H1 (cell line): ENCODE measurements at regions not wholly inside any gene's neighbourhood (a gene's known extent, or its start where the extent isn't known, plus 50 kb on each side); places are given as distances from the start of the nearest gene placed in this dataset.

ENCODE experiments used
- CTCF ChIA-PET: fragments of 300-600 bp; sonication (Branson Sonifier 250); formaldehyde crosslinking; loops from one replicate; lab custom pipeline; 2021; ENCODE audit not compliant: partially characterized antibody; lab: Charles Lee
- POLR2A ChIA-PET: fragments of 300-600 bp; sonication (Branson Sonifier 250); formaldehyde crosslinking; loops from one replicate; lab custom pipeline; 2021; ENCODE audit warnings: inconsistent platforms; ENCODE audit not compliant: partially characterized antibody; lab: Charles Lee
- DNase-seq, 2 experiments: peaks; one replicate each; pipeline versions ENCODE4 v3.0.0 to v3.0.0-alpha.2; 2010 to 2022; ENCODE audit warnings: low spot score in 2 of 2, low read depth in 1 of 2, mixed read lengths in 1 of 2
- FAIRE-seq: peaks from 2 replicates; lab custom pipeline; 2011; peaks lifted over from hg19 to GRCh38; lab: Jason Lieb, UNC
- H2AFZ ChIP-seq: 2 replicates; pipeline ENCODE4 v1.8.1; 2012; ENCODE audit warnings: low read length, inconsistent platforms
- H2AK5ac ChIP-seq: 2 replicates; pipeline ENCODE4 v1.6.1; 2013; ENCODE audit warnings: low read depth, low read length
- H2BK120ac ChIP-seq: replicated peaks from 2 replicates; pipeline ENCODE3; 2013; ENCODE audit warnings: low read depth, low read length, inconsistent platforms
- H2BK12ac ChIP-seq: 2 replicates; pipeline ENCODE4 v1.6.1; 2013; ENCODE audit warnings: low read depth, low read length
- H2BK15ac ChIP-seq: 2 replicates; pipeline ENCODE4 v1.6.1; 2013; ENCODE audit warnings: low read length
- H2BK20ac ChIP-seq: 2 replicates; pipeline ENCODE4 v1.6.1; 2013; ENCODE audit warnings: low read length
- H2BK5ac ChIP-seq: 2 replicates; pipeline ENCODE4 v1.6.1; 2013; ENCODE audit warnings: low read depth, low read length
- H3K14ac ChIP-seq: 2 replicates; pipeline ENCODE4 v1.6.1; 2013; ENCODE audit warnings: inconsistent platforms; ENCODE audit not compliant: insufficient read length
- H3K18ac ChIP-seq: 2 replicates; pipeline ENCODE4 v1.6.1; 2013; ENCODE audit warnings: low read length; ENCODE audit errors: extremely low read depth
- H3K23ac ChIP-seq: 2 replicates; pipeline ENCODE4 v1.6.1; 2013; ENCODE audit warnings: inconsistent platforms; ENCODE audit not compliant: insufficient read length
- H3K23me2 ChIP-seq: 2 replicates; pipeline ENCODE4 v1.6.1; 2013; ENCODE audit warnings: low read depth, low read length
- H3K27ac ChIP-seq: 2 replicates; pipeline ENCODE4 v1.6.1; 2011; ENCODE audit warnings: low read depth, low read length, inconsistent platforms
- H3K27me3 ChIP-seq, 4 experiments: replicated peaks in 1 of 4; 1 replicate in 1 of 4; 2 replicates in 3 of 4; pipeline versions ENCODE4 v1.6.1 to v1.8.1; 2011 to 2013; ENCODE audit warnings: low read length in 3 of 4, mild to moderate bottlenecking in 3 of 4, inconsistent platforms in 2 of 4, mixed read lengths in 2 of 4, moderate library complexity in 1 of 4; ENCODE audit not compliant: control insufficient read depth in 3 of 4, insufficient read depth in 3 of 4; ENCODE audit errors: extremely low read depth in 1 of 4
- H3K36me3 ChIP-seq, 4 experiments: 2 replicates each; pipeline versions ENCODE4 v1.6.1 to v1.8.1; 2011 to 2013; ENCODE audit warnings: mild to moderate bottlenecking in 4 of 4, low read length in 3 of 4, moderate library complexity in 2 of 4, control low read depth in 1 of 4, inconsistent platforms in 1 of 4; ENCODE audit not compliant: insufficient read depth in 4 of 4, control insufficient read depth in 2 of 4
- H3K4ac ChIP-seq: replicated peaks from 2 replicates; pipeline ENCODE3; 2013; ENCODE audit warnings: low read length, low read depth, mixed read lengths, inconsistent platforms; ENCODE audit not compliant: insufficient read length
- H3K4me1 ChIP-seq, 4 experiments: replicated peaks in 1 of 4; 1 replicate in 1 of 4; 2 replicates in 3 of 4; pipeline versions ENCODE4 v1.6.1 to v1.8.1; 2011 to 2013; ENCODE audit warnings: low read length in 3 of 4, inconsistent platforms in 2 of 4, mixed read lengths in 1 of 4; ENCODE audit not compliant: insufficient read depth in 4 of 4, control insufficient read depth in 3 of 4
- H3K4me2 ChIP-seq, 2 experiments: 2 replicates each; pipeline versions ENCODE4 v1.6.1 to v1.8.1; 2011 to 2013; ENCODE audit warnings: low read depth in 2 of 2, low read length in 2 of 2, control low read depth in 1 of 2, inconsistent platforms in 1 of 2, mild to moderate bottlenecking in 1 of 2; ENCODE audit not compliant: insufficient read depth in 1 of 2
- H3K4me3 ChIP-seq, 4 experiments: fragments of 200-600, 300-600 bp in 1 of 4; sonication (generic), shearing (Covaris generic), sonication (Bioruptor Twin) in 1 of 4; 2 replicates each; pipeline versions ENCODE4 v1.5.1 to v1.8.1; 2011 to 2016; ENCODE audit warnings: low read length in 4 of 4, low read depth in 3 of 4, control low read depth in 2 of 4, inconsistent platforms in 2 of 4, mild to moderate bottlenecking in 2 of 4, mixed read lengths in 1 of 4, moderate library complexity in 1 of 4; ENCODE audit not compliant: insufficient read depth in 2 of 4; ENCODE audit errors: extremely low read depth in 1 of 4
- H3K56ac ChIP-seq: replicated peaks from 2 replicates; pipeline ENCODE3; 2013; ENCODE audit warnings: low read depth, mild to moderate bottlenecking, mixed read lengths, low read length, inconsistent platforms; ENCODE audit not compliant: insufficient read length
- H3K79me1 ChIP-seq: 2 replicates; pipeline ENCODE4 v1.6.1; 2013; ENCODE audit warnings: low read depth, low read length, control low read depth
- H3K79me2 ChIP-seq, 2 experiments: 2 replicates each; pipeline versions ENCODE4 v1.6.1 to v1.8.1; 2012 to 2013; ENCODE audit warnings: low read length in 2 of 2, mild to moderate bottlenecking in 2 of 2, inconsistent platforms in 1 of 2; ENCODE audit not compliant: insufficient read depth in 2 of 2, control insufficient read depth in 1 of 2
- H3K9ac ChIP-seq, 4 experiments: replicated peaks in 1 of 4; 1 replicate in 1 of 4; 2 replicates in 3 of 4; pipeline versions ENCODE4 v1.6.1 to v1.8.1; 2011 to 2013; ENCODE audit warnings: low read depth in 3 of 4, low read length in 3 of 4, control low read depth in 2 of 4, mild to moderate bottlenecking in 2 of 4, moderate library complexity in 2 of 4, inconsistent platforms in 1 of 4; ENCODE audit errors: extremely low read depth in 1 of 4
- H3K9me3 ChIP-seq, 2 experiments: 2 replicates each; pipeline versions ENCODE4 v1.6.1 to v1.8.1; 2012 to 2013; ENCODE audit warnings: mild to moderate bottlenecking in 2 of 2, moderate library complexity in 2 of 2, control low read depth in 1 of 2, inconsistent platforms in 1 of 2, low read depth in 1 of 2, low read length in 1 of 2, mixed read lengths in 1 of 2; ENCODE audit not compliant: insufficient read depth in 2 of 2
- H4K20me1 ChIP-seq, 2 experiments: replicated peaks in 1 of 2; 2 replicates each; pipeline versions ENCODE3 to v1.8.1; 2011 to 2013; ENCODE audit warnings: inconsistent platforms in 2 of 2, low read length in 2 of 2, mild to moderate bottlenecking in 1 of 2; ENCODE audit not compliant: insufficient read depth in 2 of 2, control insufficient read depth in 1 of 2
- H4K5ac ChIP-seq: 2 replicates; pipeline ENCODE4 v1.6.1; 2013; ENCODE audit warnings: low read length, low read depth, mixed read lengths, inconsistent platforms; ENCODE audit not compliant: insufficient read length
- H4K8ac ChIP-seq: 2 replicates; pipeline ENCODE4 v1.8.0; 2013; ENCODE audit warnings: mild to moderate bottlenecking, moderate library complexity, low read length, inconsistent platforms; ENCODE audit not compliant: insufficient read depth; ENCODE audit errors: extremely low read depth
- H4K91ac ChIP-seq: replicated peaks from 2 replicates; pipeline ENCODE3; 2013; ENCODE audit warnings: low read length, mixed read lengths, inconsistent platforms; ENCODE audit not compliant: insufficient read length
- NRF1 ChIP-seq: IDR thresholded peaks from 2 replicates; pipeline ENCODE4 v1.6.1; 2011; ENCODE audit warnings: mild to moderate bottlenecking, low read depth, low read length, improper control_type of control experiment
- SUZ12 ChIP-seq: fragments of 200-600 bp; sonication (generic); IDR thresholded peaks from 2 replicates; pipeline ENCODE4 v1.6.1; 2012; ENCODE audit warnings: mild to moderate bottlenecking, inconsistent platforms, low read length, moderate library complexity, mixed read lengths
- ZNF274 ChIP-seq: IDR thresholded peaks from 2 replicates; pipeline ENCODE4 v1.7.0; 2012; ENCODE audit warnings: low read length, borderline replicate concordance; ENCODE audit errors: extremely low read depth
- WGBS, 2 experiments: shearing (Covaris generic) in 1 of 2; methylation state at CpG; one replicate each; pipeline versions ENCODE4 v1.1.6 to v1.1.7; 2013 to 2015; ENCODE audit warnings: low lambda C conversion rate in 2 of 2, mixed read lengths in 2 of 2, inconsistent platforms in 1 of 2, low coverage in 1 of 2, missing lambda C conversion rate in 1 of 2; ENCODE audit not compliant: insufficient replicate concordance in 2 of 2, insufficient coverage in 1 of 2, insufficient read length in 1 of 2; ENCODE audit errors: extremely low coverage in 1 of 2, missing lambda C conversion rate in 1 of 2; 5-methylcytosine and 5-hydroxymethylcytosine counted together

- Histone ChIP-seq H3K23ac (no peak overlapping the region), H3K4me2 (no peak overlapping the region), H4K91ac (no peak overlapping the region), H3K14ac (no peak overlapping the region), H4K8ac (no peak overlapping the region), H2BK20ac (no peak overlapping the region), H3K36me3 (no peaks in the 10 kb centered on the region), H2BK15ac (no peak overlapping the region), H3K56ac (no peak overlapping the region), H3K9me3 (peaks cover 1 to 4% of the 10 kb centered on the region in 2 experiments; a peak in 2 of 4 replicates), H2BK120ac (no peak overlapping the region), H3K9ac (no peak overlapping the region), H3K27me3 (no peaks in the 10 kb centered on the region), H3K4me1 (peaks cover 0 to 3% (median 2%) of the 10 kb centered on the region in 4 experiments; a peak in 2 of 7 replicates), H2BK12ac (no peak overlapping the region), H4K5ac (no peak overlapping the region), H3K4me3 (no peak overlapping the region), H3K23me2 (no peaks in the 10 kb centered on the region), H2BK5ac (no peak overlapping the region), H4K20me1 (no peaks in the 10 kb centered on the region), H3K4ac (no peak overlapping the region), H3K79me1 (no peaks in the 10 kb centered on the region), H3K79me2 (no peaks in the 10 kb centered on the region), H3K18ac (no peak overlapping the region), H3K27ac (no peak overlapping the region), H2AFZ (no peak overlapping the region), H2AK5ac (no peak overlapping the region)
- WGBS, 2 experiments: 81% methylated on average over 8 of the region's 10 CpGs; no CpG with 5 or more reads in 1 of the 2 experiments
- DNase-seq: no peak
- TF ChIP-seq NRF1 (no peak), SUZ12 (no peak), ZNF274 (no peak)
- CTCF ChIA-PET: interaction anchor here (0.6 to 1.3 kb wide), 8 partner anchors 28 to 1312 kb away, joined by 3 to 4 read pairs (median 3); no protein-coding TSS in a partner anchor
- FAIRE-seq: no peak
- POLR2A ChIA-PET: interaction anchor here (1.3 to 1.5 kb wide), 2 partner anchors 14 to 30 kb away, joined by 3 read pairs; no protein-coding TSS in a partner anchor
Measured at GRCh38 chr1:29470788-29471119, 234.4 kb downstream of the PTPRU start.
